ENCODE measurements at regions not wholly inside any gene's neighbourhood (a gene's known extent, or its start where the extent isn't known, plus 50 kb on each side); places are given as distances from the start of the nearest gene placed in this dataset.
"Not testable (repeated sequence)": the region's sequence is repeated elsewhere in the genome, so short reads cannot be mapped to it uniquely, and the experiment has no call there.

GRCh38 chr10:42263259-42263658 is 375.1 kb downstream of the ZNF33B start:
- not testable (repeated sequence) for TF ChIP-seq ZNF76 (CRISPR knock-in tag; IDR thresholded peaks at IDR 0.05; ENCODE audit: borderline replicate concordance); ADNP (tag; IDR thresholded peaks at IDR 0.05); CTCF (IDR thresholded peaks at IDR 0.05 in 2 of 3, conservative IDR thresholded peaks at IDR 0.05 in 1 of 3; ENCODE audit: insufficient read depth in 2 of 3, low read depth in 1 of 3, low read length in 3 of 3); SP1 (CRISPR knock-in tag; IDR thresholded peaks at IDR 0.05); SAFB2 (IDR thresholded peaks at IDR 0.05; ENCODE audit: borderline replicate concordance, low read depth, low read length, severe bottlenecking); WHSC1 (IDR thresholded peaks at IDR 0.05; ENCODE audit: low read length)

All from K562 (cell line).